Neuronal stem cell (in vitro differentiated cells): ENCODE measurements at regions not wholly inside any gene's neighbourhood (a gene's known extent, or its start where the extent isn't known, plus 50 kb on each side); places are given as distances from the start of the nearest gene placed in this dataset.

ENCODE experiments used
- DNase-seq: peaks from one replicate; pipeline ENCODE4 v3.0.0-alpha.2; 2013; ENCODE audit warnings: low spot score
- H2AFZ ChIP-seq: one replicate; pipeline ENCODE4 v1.6.1; 2013; ENCODE audit warnings: mild to moderate bottlenecking, low read length, inconsistent platforms
- H2AK5ac ChIP-seq: 2 replicates; pipeline ENCODE4 v1.6.1; 2013; ENCODE audit warnings: low read depth, mild to moderate bottlenecking, inconsistent platforms, low read length, moderate library complexity, mixed read lengths
- H2BK120ac ChIP-seq: 2 replicates; pipeline ENCODE4 v1.6.1; 2013; ENCODE audit warnings: low read depth, mild to moderate bottlenecking, inconsistent platforms, low read length, moderate library complexity, mixed read lengths
- H2BK12ac ChIP-seq: one replicate; pipeline ENCODE4 v1.6.1; 2013; ENCODE audit warnings: low read length, inconsistent platforms
- H2BK15ac ChIP-seq: 2 replicates; pipeline ENCODE4 v1.6.1; 2013; ENCODE audit warnings: mild to moderate bottlenecking, low read length, inconsistent platforms, mixed read lengths
- H2BK5ac ChIP-seq: one replicate; pipeline ENCODE4 v1.6.1; 2013; ENCODE audit warnings: inconsistent platforms, mild to moderate bottlenecking, low read length, moderate library complexity
- H3K14ac ChIP-seq: one replicate; pipeline ENCODE4 v1.6.1; 2013; ENCODE audit warnings: low read length, inconsistent platforms
- H3K18ac ChIP-seq: 2 replicates; pipeline ENCODE4 v1.6.1; 2013; ENCODE audit warnings: low read length, inconsistent platforms
- H3K23ac ChIP-seq: 2 replicates; pipeline ENCODE4 v1.6.1; 2013; ENCODE audit warnings: low read depth, mild to moderate bottlenecking, mixed read lengths, low read length, inconsistent platforms; ENCODE audit not compliant: poor library complexity
- H3K27ac ChIP-seq: replicated peaks from 3 replicates; pipeline ENCODE4 v1.5.1; 2013; ENCODE audit warnings: low read length, inconsistent platforms
- H3K27me3 ChIP-seq, 3 experiments: 2 replicates each; pipeline ENCODE4 v1.6.1; 2013; ENCODE audit warnings: low read length in 3 of 3, mild to moderate bottlenecking in 2 of 3, inconsistent platforms in 1 of 3, low read depth in 1 of 3, mixed read lengths in 1 of 3, moderate library complexity in 1 of 3; ENCODE audit not compliant: control insufficient read depth in 3 of 3, insufficient read depth in 3 of 3
- H3K36me3 ChIP-seq, 2 donors: replicated peaks in 1 of 2; 2 replicates each; pipeline ENCODE4 v1.6.1; 2013; ENCODE audit warnings: low read length in 2 of 2; ENCODE audit not compliant: control insufficient read depth in 2 of 2, insufficient read depth in 2 of 2
- H3K4ac ChIP-seq: 2 replicates; pipeline ENCODE4 v1.6.1; 2013; ENCODE audit warnings: inconsistent platforms, mild to moderate bottlenecking, low read length, moderate library complexity
- H3K4me1 ChIP-seq, 2 donors: 1 replicate in 1 of 2; 2 replicates in 1 of 2; pipeline ENCODE4 v1.6.1; 2013; ENCODE audit warnings: low read length in 2 of 2, low read depth in 1 of 2; ENCODE audit not compliant: control insufficient read depth in 2 of 2, insufficient read depth in 1 of 2
- H3K4me2 ChIP-seq: one replicate; pipeline ENCODE4 v1.6.1; 2013; ENCODE audit warnings: mild to moderate bottlenecking, low read length, inconsistent platforms; ENCODE audit not compliant: insufficient read depth, poor library complexity, severe bottlenecking
- H3K4me3 ChIP-seq, 2 donors: 2 replicates each; pipeline ENCODE4 v1.5.1; 2013; ENCODE audit warnings: low read length in 2 of 2, mild to moderate bottlenecking in 2 of 2, inconsistent platforms in 1 of 2, moderate library complexity in 1 of 2
- H3K79me1 ChIP-seq: one replicate; pipeline ENCODE4 v1.6.1; 2013; ENCODE audit warnings: low read depth, mild to moderate bottlenecking, inconsistent platforms, low read length, moderate library complexity
- H3K9ac ChIP-seq: one replicate; pipeline ENCODE4 v1.6.1; 2013; ENCODE audit warnings: mild to moderate bottlenecking, low read depth, low read length, inconsistent platforms; ENCODE audit not compliant: poor library complexity
- H3K9me3 ChIP-seq, 2 donors: replicated peaks in 1 of 2; 2 replicates each; pipeline versions ENCODE3 to v1.6.1; 2013; ENCODE audit warnings: low read length in 2 of 2, mild to moderate bottlenecking in 2 of 2, inconsistent platforms in 1 of 2, low read depth in 1 of 2, mixed read lengths in 1 of 2, moderate library complexity in 1 of 2; ENCODE audit not compliant: control insufficient read depth in 2 of 2, insufficient read depth in 1 of 2
- H4K8ac ChIP-seq: one replicate; pipeline ENCODE4 v1.6.1; 2013; ENCODE audit warnings: low read depth, mild to moderate bottlenecking, inconsistent platforms, low read length, moderate library complexity
- H4K91ac ChIP-seq: one replicate; pipeline ENCODE4 v1.6.1; 2013; ENCODE audit warnings: low read length, low read depth, mild to moderate bottlenecking, inconsistent platforms; ENCODE audit not compliant: poor library complexity
- WGBS, 2 donors: extraction: QIAGEN DNeasy Blood & Tissue Kit; methylation state at CpG; one replicate each; pipeline ENCODE4 v1.1.7; 2013; ENCODE audit warnings: missing lambda C conversion rate in 2 of 2, mixed read lengths in 1 of 2; ENCODE audit not compliant: insufficient read length in 2 of 2, insufficient replicate concordance in 1 of 2; ENCODE audit errors: extremely low coverage in 2 of 2; 5-methylcytosine and 5-hydroxymethylcytosine counted together

GRCh38 chr6:40336296-40336695 lies 250.9 kb downstream of the LRFN2 start:
- no peaks in the 10 kb centered on the region for H3K36me3 ChIP-seq
- no peak overlapping the region for H2BK15ac ChIP-seq
- no peak overlapping the region for H4K91ac ChIP-seq
- no peak overlapping the region for H3K27ac ChIP-seq
- no peak overlapping the region for H3K14ac ChIP-seq
- H3K23ac ChIP-seq: no peak overlapping the region
- no peak overlapping the region for H2AK5ac ChIP-seq
- H2AFZ ChIP-seq: no peak overlapping the region
- H3K18ac ChIP-seq: no peak overlapping the region
- H3K27me3 ChIP-seq: no peaks in the 10 kb centered on the region
- no peaks in the 10 kb centered on the region for H3K9me3 ChIP-seq
- H2BK12ac ChIP-seq: no peak overlapping the region
- H3K4me3 ChIP-seq: no peak overlapping the region
- H4K8ac ChIP-seq: no peak overlapping the region
- DNase-seq: no peak
- no peak overlapping the region for H3K4me2 ChIP-seq
- no peak overlapping the region for H3K9ac ChIP-seq
- no peak overlapping the region for H2BK120ac ChIP-seq
- no peaks in the 10 kb centered on the region for H3K79me1 ChIP-seq
- H2BK5ac ChIP-seq: no peak overlapping the region
- peaks cover 0 to 7% of the 10 kb centered on the region in 2 donors for H3K4me1 ChIP-seq
- H3K4ac ChIP-seq: no peak overlapping the region
- WGBS, 2 donors: no CpG with 5 or more reads among the region's 1 CpG

- H3K9me3 ChIP-seq: no peaks in the 10 kb centered on the region
- no peak overlapping the region for H3K18ac ChIP-seq
- no peak overlapping the region for H3K14ac ChIP-seq
- no peak overlapping the region for H3K27ac ChIP-seq
- no peak overlapping the region for H2BK120ac ChIP-seq
- H2BK5ac ChIP-seq: no peak overlapping the region
- H3K4me2 ChIP-seq: no peak overlapping the region
- H3K4me1 ChIP-seq: peaks cover 0 to 7% of the 10 kb centered on the region in 2 donors
- no peak overlapping the region for H2BK15ac ChIP-seq
- no peaks in the 10 kb centered on the region for H3K36me3 ChIP-seq
- no peak overlapping the region for H2AK5ac ChIP-seq
- no peak overlapping the region for H2BK12ac ChIP-seq
- H3K27me3 ChIP-seq: no peaks in the 10 kb centered on the region
- no peak overlapping the region for H3K4me3 ChIP-seq
- H3K4ac ChIP-seq: no peak overlapping the region
- DNase-seq: no peak
- H3K23ac ChIP-seq: no peak overlapping the region
- no peaks in the 10 kb centered on the region for H3K79me1 ChIP-seq
- WGBS, 2 donors: no CpG with 5 or more reads among the region's 5 CpGs
- no peak overlapping the region for H4K91ac ChIP-seq
- H3K9ac ChIP-seq: no peak overlapping the region
- H4K8ac ChIP-seq: no peak overlapping the region
- no peak overlapping the region for H2AFZ ChIP-seq
Observed at GRCh38 chr6:40334496-40335270, 252.5 kb downstream of the LRFN2 start.

- Histone ChIP-seq H3K9ac (no peak overlapping the region), H2AFZ (no peak overlapping the region), H2BK120ac (no peak overlapping the region), H3K36me3 (no peaks in the 10 kb centered on the region), H2AK5ac (no peak overlapping the region), H3K9me3 (no peaks in the 10 kb centered on the region), H2BK12ac (no peak overlapping the region), H3K79me1 (no peaks in the 10 kb centered on the region), H3K4me1 (peaks cover 0 to 7% of the 10 kb centered on the region in 2 donors), H3K4me2 (no peak overlapping the region), H3K4me3 (no peak overlapping the region), H3K14ac (no peak overlapping the region), H3K23ac (no peak overlapping the region), H2BK15ac (no peak overlapping the region), H3K4ac (no peak overlapping the region), H4K8ac (no peak overlapping the region), H4K91ac (no peak overlapping the region), H3K27ac (no peak overlapping the region), H2BK5ac (no peak overlapping the region), H3K18ac (no peak overlapping the region), H3K27me3 (peaks cover 0 to 3% (median 0%) of the 10 kb centered on the region in 3 experiments)
- WGBS, 2 donors: no CpG with 5 or more reads among the region's 3 CpGs
- DNase-seq: no peak
Observed at GRCh38 chr6:40331545-40331944, 255.6 kb downstream of the LRFN2 start.

GRCh38 chr6:40330301-40330721 lies 256.9 kb downstream of the LRFN2 start:
- Histone ChIP-seq H3K4me3 (no peak overlapping the region), H3K27ac (no peak overlapping the region), H3K79me1 (no peaks in the 10 kb centered on the region), H3K18ac (no peak overlapping the region), H3K23ac (no peak overlapping the region), H2AFZ (no peak overlapping the region), H4K91ac (no peak overlapping the region), H2AK5ac (no peak overlapping the region), H2BK12ac (no peak overlapping the region), H3K9me3 (no peaks in the 10 kb centered on the region), H3K36me3 (no peaks in the 10 kb centered on the region), H2BK120ac (no peak overlapping the region), H3K4ac (no peak overlapping the region), H2BK15ac (no peak overlapping the region), H3K27me3 (peaks cover 0 to 3% (median 0%) of the 10 kb centered on the region in 3 experiments), H3K14ac (no peak overlapping the region), H2BK5ac (no peak overlapping the region), H4K8ac (no peak overlapping the region), H3K4me1 (peaks cover 0 to 7% of the 10 kb centered on the region in 2 donors), H3K4me2 (no peak overlapping the region), H3K9ac (no peak overlapping the region)
- no peak for DNase-seq
- WGBS, 2 donors: no CpG with 5 or more reads among the region's 4 CpGs
